Mammary epithelial cell (primary cell): ENCODE measurements at regions not wholly inside any gene's neighbourhood (a gene's known extent, or its start where the extent isn't known, plus 50 kb on each side); places are given as distances from the start of the nearest gene placed in this dataset.

Experiments used
- CTCF ChIP-seq, 2 donors: IDR thresholded peaks in 1 of 2; conservative IDR thresholded peaks in 1 of 2; 2 replicates each; pipeline ENCODE4 v1.5.1; 2011 to 2012; ENCODE audit warnings: inconsistent platforms in 2 of 2, low read length in 2 of 2, mild to moderate bottlenecking in 2 of 2, control low read depth in 1 of 2, low read depth in 1 of 2; ENCODE audit not compliant: insufficient read depth in 1 of 2; ENCODE audit errors: extremely low read depth in 1 of 2
- EZH2 ChIP-seq: IDR thresholded peaks from 2 replicates; pipeline ENCODE4 v1.6.1; 2012; ENCODE audit warnings: low read length, inconsistent platforms, borderline replicate concordance

DNA sequence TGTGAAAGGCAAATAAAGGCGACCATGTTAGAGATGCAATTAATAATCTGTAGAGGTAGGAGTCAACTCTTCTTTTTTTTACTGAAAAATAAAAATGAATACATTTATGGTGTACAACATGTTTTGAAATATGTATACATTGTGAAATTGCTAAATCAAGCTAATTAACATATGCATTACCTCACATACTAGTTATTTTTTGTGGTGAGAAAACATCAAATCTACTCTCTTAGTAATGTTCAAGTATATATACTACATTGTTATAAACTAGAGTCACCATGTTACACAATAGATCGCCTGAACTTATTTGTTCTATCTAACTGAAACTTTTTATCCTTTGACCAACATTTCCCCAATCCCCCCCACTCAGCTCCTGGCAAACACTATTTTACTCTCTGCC, 143.2 kb downstream of the POU4F1 start:
- TF ChIP-seq CTCF (conservative IDR thresholded peaks at IDR 0.05 in 1 of 2, IDR thresholded peaks at IDR 0.05 in 1 of 2; ENCODE audit: extremely low read depth in 1 of 2, insufficient read depth in 1 of 2, low read depth in 1 of 2, low read length in 2 of 2) (no peak), EZH2 (no peak)
